Spleen (tissue), 11 donors: ENCODE measurements at regions not wholly inside any gene's neighbourhood (a gene's known extent, or its start where the extent isn't known, plus 50 kb on each side); places are given as distances from the start of the nearest gene placed in this dataset.

Experiments
- DNase-seq: peaks from one replicate; pipeline ENCODE4 v3.0.0-alpha.2; 2020
- H3K27ac ChIP-seq, 8 donors: fragments of 200-600 bp; sonication (generic) in 7 of 8; 1 replicate in 4 of 8; 2 replicates in 4 of 8; pipeline versions ENCODE4 v1.5.0 to v1.8.0; 2016 to 2021; ENCODE audit warnings: inconsistent platforms in 4 of 8, mild to moderate bottlenecking in 4 of 8, moderate library complexity in 1 of 8
- H3K27me3 ChIP-seq, 7 donors: fragments of 200-600 bp; sonication (generic) in 6 of 7; replicated peaks in 1 of 7; 1 replicate in 4 of 7; 2 replicates in 3 of 7; pipeline versions ENCODE4 v1.5.0 to v1.8.0; 2016 to 2021; ENCODE audit warnings: inconsistent platforms in 3 of 7, mild to moderate bottlenecking in 1 of 7
- H3K36me3 ChIP-seq, 6 donors: fragments of 200-600 bp; sonication (generic) in 5 of 6; 1 replicate in 4 of 6; 2 replicates in 2 of 6; pipeline versions ENCODE4 v1.5.0 to v1.8.0; 2016 to 2021; ENCODE audit warnings: inconsistent platforms in 2 of 6
- H3K4me1 ChIP-seq, 6 donors: fragments of 200-600 bp; sonication (generic) in 5 of 6; 1 replicate in 3 of 6; 2 replicates in 3 of 6; pipeline versions ENCODE4 v1.5.0 to v1.8.0; 2016 to 2021; ENCODE audit warnings: inconsistent platforms in 3 of 6
- H3K4me3 ChIP-seq, 8 donors: fragments of 200-600 bp; sonication (generic) in 7 of 8; 1 replicate in 4 of 8; 2 replicates in 4 of 8; pipeline versions ENCODE4 v1.5.0 to v1.8.0; 2016 to 2021; ENCODE audit warnings: inconsistent platforms in 4 of 8, mild to moderate bottlenecking in 4 of 8, moderate library complexity in 2 of 8
- H3K9me3 ChIP-seq, 8 donors: fragments of 200-600 bp; sonication (generic) in 7 of 8; 1 replicate in 4 of 8; 2 replicates in 4 of 8; pipeline versions ENCODE4 v1.5.0 to v1.8.0; 2016 to 2021; ENCODE audit warnings: inconsistent platforms in 4 of 8
- POLR2A ChIP-seq, 3 donors: fragments of 450-650 bp; IDR thresholded peaks; one replicate each; pipeline ENCODE4 v1.5.1; 2017; ENCODE audit warnings: antibody characterized with exemption in 3 of 3, mild to moderate bottlenecking in 1 of 3
- POLR2AphosphoS5 ChIP-seq, 3 donors: sonication (generic); formaldehyde crosslinking; IDR thresholded peaks; one replicate each; pipeline ENCODE4 v1.5.1; 2017; ENCODE audit warnings: antibody characterized with exemption in 3 of 3
- WGBS, 5 donors: extraction: QIAGEN DNeasy Blood & Tissue Kit in 3 of 5; methylation state at CpG; one replicate each; pipeline versions ENCODE4 v1.1.5 to v1.1.7; 2013 to 2018; 5-methylcytosine and 5-hydroxymethylcytosine counted together
- intact Hi-C: fragments of 100-400 bp; cut with DNase I; formaldehyde crosslinking; loops from one replicate; pipeline ENCODE4 v1.15.0; 2023; ENCODE audit warnings: low total_unique reads
- TF ChIP-seq, protein P1 (sequence below), 11 experiments: fragments of 200-600 bp in 7 of 11; fragments of 450-650 bp in 4 of 11; sonication (generic) in 4 of 11; IDR thresholded peaks in 8 of 11; conservative IDR thresholded peaks in 3 of 11; 1 replicate in 7 of 11; 2 replicates in 4 of 11; pipeline versions ENCODE4 v1.4.0 to v1.8.0; 2016 to 2021; ENCODE audit warnings: antibody characterized with exemption in 11 of 11, inconsistent platforms in 4 of 11, mild to moderate bottlenecking in 1 of 11
- donor health status: healthy with polysubstance abuse.
- donor health status: DM: no; HTN: no; CAD: no; lungs with moderate emphysema.
- donor health status: DM: no; HTN: no; CAD: no.
- donor health status: Bipolar disorder and iron deficiency.
- donor health status: healthy.
- donor health status: DM: no; HTN: no; CAD: no.
- donor health status: DM: yes; HTN: yes; CAD: no.

DNA sequence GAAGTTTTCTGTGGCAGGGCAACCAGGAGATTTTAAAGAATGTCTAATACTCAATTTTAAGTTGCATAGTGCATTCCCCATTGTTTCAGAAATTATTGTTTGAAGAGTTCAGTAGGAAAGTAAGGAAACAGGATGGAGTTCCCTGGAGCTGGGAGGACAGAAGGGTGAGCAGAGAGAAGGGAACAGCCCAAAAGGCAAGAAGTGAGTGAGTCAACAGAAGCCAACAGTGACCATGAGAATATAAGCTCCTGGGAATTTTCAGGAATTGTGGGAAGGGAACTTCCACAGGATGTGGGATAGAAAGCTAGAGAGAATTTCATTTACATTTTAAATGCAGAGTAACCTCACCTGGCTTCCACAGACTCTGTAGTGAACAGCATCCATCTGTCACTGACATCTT is 268.1 kb upstream of the ATP5MC3 start:
- no peak for DNase-seq
- no peak overlapping the region for H3K4me3 ChIP-seq
- TF ChIP-seq POLR2A (IDR thresholded peaks at IDR 0.05) (no peak), POLR2AphosphoS5 (IDR thresholded peaks at IDR 0.05) (no peak)
- TF ChIP-seq, protein P1, sequence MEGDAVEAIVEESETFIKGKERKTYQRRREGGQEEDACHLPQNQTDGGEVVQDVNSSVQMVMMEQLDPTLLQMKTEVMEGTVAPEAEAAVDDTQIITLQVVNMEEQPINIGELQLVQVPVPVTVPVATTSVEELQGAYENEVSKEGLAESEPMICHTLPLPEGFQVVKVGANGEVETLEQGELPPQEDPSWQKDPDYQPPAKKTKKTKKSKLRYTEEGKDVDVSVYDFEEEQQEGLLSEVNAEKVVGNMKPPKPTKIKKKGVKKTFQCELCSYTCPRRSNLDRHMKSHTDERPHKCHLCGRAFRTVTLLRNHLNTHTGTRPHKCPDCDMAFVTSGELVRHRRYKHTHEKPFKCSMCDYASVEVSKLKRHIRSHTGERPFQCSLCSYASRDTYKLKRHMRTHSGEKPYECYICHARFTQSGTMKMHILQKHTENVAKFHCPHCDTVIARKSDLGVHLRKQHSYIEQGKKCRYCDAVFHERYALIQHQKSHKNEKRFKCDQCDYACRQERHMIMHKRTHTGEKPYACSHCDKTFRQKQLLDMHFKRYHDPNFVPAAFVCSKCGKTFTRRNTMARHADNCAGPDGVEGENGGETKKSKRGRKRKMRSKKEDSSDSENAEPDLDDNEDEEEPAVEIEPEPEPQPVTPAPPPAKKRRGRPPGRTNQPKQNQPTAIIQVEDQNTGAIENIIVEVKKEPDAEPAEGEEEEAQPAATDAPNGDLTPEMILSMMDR (IDR thresholded peaks at IDR 0.05 in 8 of 11, conservative IDR thresholded peaks at IDR 0.05 in 3 of 11) = no peak
- H3K9me3 ChIP-seq = no peaks in the 10 kb centered on the region
- H3K27ac ChIP-seq = no peak overlapping the region
- no peaks in the 10 kb centered on the region for H3K4me1 ChIP-seq
- no peaks in the 10 kb centered on the region for H3K36me3 ChIP-seq
- peaks cover 0 to 10% (median 0%) of the 10 kb centered on the region in 7 donors for H3K27me3 ChIP-seq
- intact Hi-C loops = no loop called here

DNA sequence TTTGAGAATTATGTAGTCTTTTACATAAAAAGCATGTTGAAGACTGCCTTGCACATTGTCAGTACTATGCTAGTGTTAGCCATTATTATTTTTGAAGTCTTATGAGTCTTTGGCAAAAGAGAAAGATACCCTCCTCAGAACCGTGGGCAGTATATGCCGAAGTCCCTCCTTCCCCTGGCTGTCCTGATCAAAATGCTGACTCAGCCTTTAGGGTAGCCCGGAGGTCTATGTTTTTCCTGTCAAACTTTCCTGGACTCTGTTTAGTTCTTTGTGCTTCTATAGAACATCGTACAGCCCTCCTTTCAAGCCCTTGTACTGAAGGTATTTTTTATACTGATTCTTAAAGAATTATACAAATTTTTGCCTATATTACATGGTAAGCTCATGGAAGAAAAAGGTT is 264.7 kb upstream of the ATP5MC3 start:
- Histone ChIP-seq H3K27ac (no peak overlapping the region), H3K4me1 (no peaks in the 10 kb centered on the region), H3K36me3 (no peaks in the 10 kb centered on the region), H3K4me3 (no peak overlapping the region), H3K9me3 (no peaks in the 10 kb centered on the region), H3K27me3 (peaks cover 0 to 8% (median 0%) of the 10 kb centered on the region in 7 donors)
- TF ChIP-seq POLR2A (IDR thresholded peaks at IDR 0.05) (no peak), POLR2AphosphoS5 (IDR thresholded peaks at IDR 0.05) (no peak)
- TF ChIP-seq, protein P1 (IDR thresholded peaks at IDR 0.05 in 8 of 11, conservative IDR thresholded peaks at IDR 0.05 in 3 of 11) = no peak
- no peak for DNase-seq
- 58 to 73% (median 62%) methylated on average over 4 of the region's 4 CpGs for WGBS, 5 donors
- intact Hi-C loops = no loop called here

DNA sequence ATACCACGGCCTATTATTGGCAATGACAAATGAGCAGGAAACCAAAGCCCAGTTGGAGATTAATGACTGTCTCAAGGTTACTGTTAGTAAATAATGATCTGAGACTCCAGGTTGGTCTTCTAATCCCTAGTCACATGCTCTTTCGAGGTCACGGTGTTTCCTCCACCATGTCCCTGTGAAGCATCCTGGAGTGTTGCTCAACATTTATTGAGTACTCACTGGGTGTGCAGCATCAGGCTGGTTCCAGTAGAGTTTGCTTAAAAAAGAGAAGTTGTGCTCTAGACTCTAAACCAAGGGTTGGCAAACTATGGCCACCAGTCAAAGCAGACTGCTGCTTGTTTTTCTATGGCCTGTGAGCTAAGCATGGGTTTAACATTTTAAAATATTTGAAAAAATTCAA is 263.8 kb upstream of the ATP5MC3 start:
- intact Hi-C loops = no loop called here
- 44 to 59% (median 51%) methylated on average over 3 of the region's 3 CpGs for WGBS, 5 donors
- H3K4me3 ChIP-seq = no peak overlapping the region
- H3K9me3 ChIP-seq = no peaks in the 10 kb centered on the region
- H3K36me3 ChIP-seq = no peaks in the 10 kb centered on the region
- DNase-seq = no peak
- H3K27me3 ChIP-seq = peaks cover 0 to 8% (median 0%) of the 10 kb centered on the region in 7 donors
- no peak overlapping the region for H3K27ac ChIP-seq
- TF ChIP-seq, protein P1 (IDR thresholded peaks at IDR 0.05 in 8 of 11, conservative IDR thresholded peaks at IDR 0.05 in 3 of 11) = no peak
- TF ChIP-seq POLR2A (IDR thresholded peaks at IDR 0.05) (no peak), POLR2AphosphoS5 (IDR thresholded peaks at IDR 0.05) (no peak)
- H3K4me1 ChIP-seq = no peaks in the 10 kb centered on the region

DNA sequence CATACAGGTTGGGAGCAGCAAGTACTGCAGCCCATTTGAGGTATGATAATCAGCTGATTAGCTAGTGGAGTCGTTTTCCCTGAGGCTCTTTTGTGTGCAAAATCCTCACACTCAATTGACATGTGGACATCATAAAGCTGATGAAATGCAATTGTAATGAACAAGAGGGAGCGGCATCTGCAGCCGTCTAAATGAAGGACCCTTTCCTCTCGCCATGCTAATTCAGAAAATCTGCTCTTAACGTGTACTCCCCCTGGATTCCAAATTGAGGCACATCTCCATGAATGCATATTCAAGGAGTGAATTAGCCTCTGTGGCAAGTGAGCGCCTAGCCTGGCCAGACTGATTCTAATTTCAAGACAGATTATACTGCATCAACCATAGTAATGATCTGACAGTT is 260.9 kb upstream of the ATP5MC3 start:
- intact Hi-C loops = no loop called here
- no peak for DNase-seq
- Histone ChIP-seq H3K27ac (no peak overlapping the region), H3K4me1 (no peaks in the 10 kb centered on the region), H3K4me3 (no peak overlapping the region), H3K36me3 (no peaks in the 10 kb centered on the region), H3K9me3 (no peaks in the 10 kb centered on the region), H3K27me3 (peaks cover 0 to 13% (median 0%) of the 10 kb centered on the region in 7 donors)
- TF ChIP-seq, protein P1 (IDR thresholded peaks at IDR 0.05 in 8 of 11, conservative IDR thresholded peaks at IDR 0.05 in 3 of 11) = no peak
- TF ChIP-seq POLR2AphosphoS5 (IDR thresholded peaks at IDR 0.05) = no peak
- no peak for TF ChIP-seq POLR2A (IDR thresholded peaks at IDR 0.05)
- 73 to 82% (median 80%) methylated on average over 6 of the region's 6 CpGs for WGBS, 5 donors
